GM18508 (cell line): ENCODE measurements at regions not wholly inside any gene's neighbourhood (a gene's known extent, or its start where the extent isn't known, plus 50 kb on each side); places are given as distances from the start of the nearest gene placed in this dataset.

Source experiments
- ATAC-seq: cut with Tn5 transposase; IDR thresholded peaks from one replicate; pipeline ENCODE4 v1.9.1; 2021; ENCODE audit warnings: moderate number of reproducible peaks; ENCODE audit not compliant: insufficient read depth, unreplicated experiment

GRCh38 chr1:80806431-80806830 is 994.3 kb upstream of the ADGRL2 start:
- ATAC-seq = no peak

- no peak for ATAC-seq
Measured at GRCh38 chr1:80801695-80802094, 999.0 kb upstream of the ADGRL2 start.

- ATAC-seq = no peak
Measured at GRCh38 chr1:80799457-80799856, 1001.3 kb upstream of the ADGRL2 start.

DNA sequence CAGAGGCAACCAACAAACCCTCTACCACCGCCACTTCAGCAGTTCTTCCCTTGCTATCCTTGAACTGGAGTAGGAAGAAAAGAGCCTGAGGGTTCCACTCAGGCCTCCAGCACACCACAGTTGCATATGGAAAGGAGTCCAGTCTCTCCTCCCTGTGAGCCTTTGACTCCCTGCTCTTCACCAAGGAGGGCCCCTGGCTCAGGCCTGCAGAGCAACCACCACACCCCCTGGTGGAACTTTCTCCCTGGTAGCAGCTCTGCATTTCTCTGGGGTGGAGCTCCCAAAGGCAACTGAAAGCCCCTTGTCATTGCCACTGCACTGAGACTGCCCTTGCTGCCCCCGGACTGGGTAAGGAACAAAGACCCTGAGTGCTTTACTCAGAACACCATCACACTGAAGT is 1021.5 kb upstream of the ADGRL2 start:
- ATAC-seq = no peak

GRCh38 chr1:80778094-80778840 is 1022.5 kb upstream of the ADGRL2 start:
- no peak for ATAC-seq

DNA sequence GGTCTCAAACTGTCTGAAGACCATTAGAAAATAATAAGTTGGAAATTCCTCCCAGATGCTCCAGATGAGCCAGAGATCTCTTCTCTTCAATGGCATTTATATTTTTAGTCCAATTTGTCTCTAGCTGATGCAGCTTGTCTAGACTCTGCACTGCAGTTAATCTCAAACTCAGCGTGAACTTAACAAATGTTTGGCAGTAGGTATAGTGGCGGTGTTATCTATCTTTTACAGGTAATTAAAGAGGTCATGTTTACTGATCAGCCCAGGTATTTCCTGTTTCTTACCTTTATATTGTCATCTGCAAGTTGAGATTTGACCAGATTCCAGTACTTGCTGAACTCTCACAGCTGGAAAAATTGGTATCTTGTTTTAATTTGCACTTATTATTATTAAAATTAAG is 1024.5 kb upstream of the ADGRL2 start:
- no peak for ATAC-seq

DNA sequence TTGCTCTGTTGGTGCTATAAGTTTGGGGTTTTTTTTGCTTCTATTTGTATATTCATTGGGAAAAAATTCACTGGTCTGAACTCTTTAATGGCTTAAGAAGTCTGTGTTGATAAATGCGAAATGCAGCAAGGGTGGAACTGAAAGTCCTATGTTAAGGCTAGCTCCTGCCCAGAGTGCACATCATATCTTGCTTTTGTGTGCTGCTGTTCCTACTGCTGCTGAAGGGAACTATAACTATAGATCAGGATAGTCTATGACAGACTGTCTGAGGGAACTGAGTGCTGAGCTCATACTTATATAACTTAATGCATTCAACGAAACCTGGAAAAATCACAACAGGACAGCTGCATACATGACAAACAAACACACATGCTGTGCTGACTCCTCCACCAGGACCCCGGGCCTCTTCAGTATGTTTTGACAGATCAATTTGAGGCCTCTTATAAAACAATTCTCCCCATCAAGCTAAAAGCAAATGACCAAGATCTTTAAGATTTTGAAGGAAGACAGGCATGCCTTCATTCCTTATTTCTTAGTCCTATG is 1031.5 kb upstream of the ADGRL2 start:
- ATAC-seq = no peak

- ATAC-seq = no peak
Measured at GRCh38 chr1:80767711-80768110, 1033.0 kb upstream of the ADGRL2 start.

- ATAC-seq = no peak
Measured at GRCh38 chr1:80759354-80759753, 1041.4 kb upstream of the ADGRL2 start.

DNA sequence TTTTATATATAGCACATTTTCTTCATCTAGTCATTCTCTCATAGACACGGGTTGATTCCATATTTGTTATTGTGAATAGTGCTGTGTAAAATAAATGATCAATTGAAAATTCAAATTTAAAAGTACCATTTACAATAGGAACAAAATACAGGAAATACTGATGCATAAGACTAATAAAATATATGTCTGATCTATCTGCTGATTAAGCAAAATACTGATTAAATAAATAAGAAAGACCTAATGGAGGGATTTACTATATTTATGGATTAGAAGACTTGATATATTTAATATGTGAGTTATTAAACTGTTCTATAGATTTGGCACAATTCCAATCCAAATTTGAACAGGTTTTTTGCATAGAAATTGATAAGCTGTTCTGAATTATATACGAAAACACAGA is 1044.8 kb upstream of the ADGRL2 start:
- ATAC-seq = no peak

- no peak for ATAC-seq
Measured at GRCh38 chr1:80751204-80751603, 1049.5 kb upstream of the ADGRL2 start.

DNA sequence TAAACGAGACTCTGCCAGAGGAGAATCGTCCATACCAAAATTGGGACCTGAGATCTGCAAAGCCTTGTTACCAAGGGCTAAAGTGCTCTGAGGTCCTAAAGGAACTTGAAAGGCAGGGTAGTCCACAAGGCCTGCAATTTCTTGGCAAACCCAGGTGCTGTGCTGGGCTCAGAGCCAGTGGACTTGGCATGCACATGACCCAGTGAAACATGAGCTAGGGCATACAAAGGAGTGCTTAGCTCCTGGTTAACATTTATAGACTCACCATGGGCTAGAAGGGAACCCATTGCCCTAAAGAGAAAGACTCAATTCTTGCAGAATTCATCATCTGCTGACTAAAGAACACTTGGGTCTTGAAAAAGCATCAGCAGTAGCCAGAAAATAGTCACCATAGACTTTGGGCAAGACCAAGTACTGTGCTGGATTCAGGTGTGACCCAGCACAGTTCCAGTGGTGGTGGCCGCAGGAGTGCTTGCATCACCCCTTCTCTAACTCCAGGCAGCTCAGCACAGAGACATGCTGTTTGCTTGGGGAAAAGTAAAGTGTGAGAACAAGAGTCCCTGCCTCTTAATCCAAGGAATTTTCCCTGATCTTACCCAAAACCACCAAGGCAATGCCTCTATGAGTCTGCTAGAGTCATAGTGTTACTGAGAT is 1069.4 kb upstream of the ADGRL2 start:
- no peak for ATAC-seq

GRCh38 chr1:80722611-80723010 is 1078.1 kb upstream of the ADGRL2 start:
- no peak for ATAC-seq

- no peak for ATAC-seq
Measured at GRCh38 chr1:80706526-80706925, 1094.2 kb upstream of the ADGRL2 start.

DNA sequence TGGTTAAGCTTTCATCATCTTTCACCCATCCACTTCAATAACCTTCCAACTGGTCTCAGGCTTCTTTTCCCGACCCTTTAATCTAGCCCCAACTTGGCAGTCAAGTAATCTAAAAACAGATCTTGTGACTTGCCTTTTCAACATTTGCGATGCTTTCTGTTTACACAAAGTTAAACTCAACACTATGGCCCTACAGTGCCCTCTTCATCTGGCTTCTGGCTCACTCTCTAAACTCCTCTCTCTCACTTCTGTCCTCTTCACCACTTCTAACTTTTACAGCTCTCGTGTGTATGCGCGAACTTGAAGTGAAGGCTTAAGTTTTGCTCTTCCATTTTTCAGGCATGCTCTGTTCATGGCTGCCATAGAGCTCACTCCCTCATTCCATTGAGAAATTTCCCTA is 1122.3 kb upstream of the ADGRL2 start:
- no peak for ATAC-seq

- no peak for ATAC-seq
Measured at GRCh38 chr1:80675454-80675853, 1125.3 kb upstream of the ADGRL2 start.

- no peak for ATAC-seq
Measured at GRCh38 chr1:80673935-80674597, 1126.7 kb upstream of the ADGRL2 start.

DNA sequence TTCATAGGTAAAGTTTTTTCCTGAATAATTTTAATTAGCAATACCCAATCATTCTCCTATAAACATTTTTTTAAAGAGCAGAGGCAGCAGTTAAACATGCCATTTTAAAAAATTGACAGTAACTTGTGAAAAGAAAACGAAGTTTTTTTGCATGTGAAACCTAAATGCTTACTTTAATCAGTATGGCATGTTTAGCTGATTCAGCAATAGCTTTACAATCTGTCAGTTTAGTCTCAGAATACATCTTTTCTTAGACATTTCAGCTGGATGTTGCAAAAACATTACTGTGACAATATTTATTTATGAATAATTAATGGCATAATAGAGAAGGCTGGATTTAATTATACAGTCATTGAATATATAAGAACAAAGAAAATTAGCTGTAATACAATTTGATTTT is 1132.4 kb upstream of the ADGRL2 start:
- no peak for ATAC-seq

GRCh38 chr1:80666073-80666472 is 1134.7 kb upstream of the ADGRL2 start:
- ATAC-seq = no peak

DNA sequence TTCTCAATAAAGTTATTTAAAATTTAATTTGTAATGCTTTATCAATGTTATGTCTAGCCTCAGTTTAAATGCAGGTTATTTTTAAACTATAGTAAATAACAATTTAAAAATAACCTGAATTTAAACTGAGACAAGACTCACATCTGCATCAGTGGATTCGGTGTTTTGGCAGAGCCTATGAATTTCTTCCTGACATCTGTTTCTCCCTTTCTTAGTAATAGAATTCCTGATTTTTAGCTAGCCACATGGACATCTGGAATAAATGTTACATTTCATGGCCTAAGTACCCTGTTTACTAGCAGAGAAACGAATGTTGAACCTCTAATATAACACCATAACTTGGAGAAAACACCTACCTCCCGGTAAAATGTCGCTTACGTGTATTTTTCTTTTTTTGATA is 1141.6 kb upstream of the ADGRL2 start:
- ATAC-seq = no peak

DNA sequence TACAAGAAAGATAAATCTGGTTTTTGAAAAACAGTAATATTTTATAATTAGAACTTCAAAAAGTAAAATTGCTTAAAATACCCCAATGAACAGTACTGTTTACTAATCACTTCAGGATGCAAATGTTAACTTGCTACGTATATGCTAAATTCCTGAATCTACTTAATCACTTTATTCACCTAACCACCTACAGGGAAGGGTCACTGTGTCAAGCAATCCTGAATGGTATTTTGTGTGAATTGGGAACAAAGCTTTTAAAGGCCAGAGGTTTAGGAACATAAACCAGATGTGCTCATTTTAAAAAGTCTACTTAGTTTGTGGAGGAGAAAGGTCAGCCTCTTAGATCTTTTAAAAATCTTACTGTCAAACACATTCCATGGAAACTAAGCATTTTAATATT is 1143.0 kb upstream of the ADGRL2 start:
- no peak for ATAC-seq
